HCT116 (cell line): ENCODE measurements at regions not wholly inside any gene's neighbourhood (a gene's known extent, or its start where the extent isn't known, plus 50 kb on each side); places are given as distances from the start of the nearest gene placed in this dataset.

Experiments used
- ATAC-seq: fragments of 200-7000 bp; cut with Tn5 transposase; 2 replicates; pipeline ENCODE4 v1.9.1; 2020; ENCODE audit warnings: mild to moderate bottlenecking, moderate library complexity
- BruUV-seq: library from RNA; stranded (reverse); fragments of 400-500 nt; replicated peaks from 2 replicates; lab custom pipeline; 2021; lab: Mats Ljungman, UMichigan
- CTCF ChIA-PET: fragments of 300-600 bp; sonication (Branson Sonifier 250); formaldehyde crosslinking; loops from one replicate; lab custom pipeline; 2021; ENCODE audit warnings: antibody characterized with exemption; lab: Charles Lee
- POLR2A ChIA-PET: fragments of 300-600, 350-600 bp; sonication (Branson Sonifier 250); formaldehyde crosslinking; loops from one replicate; lab custom pipeline; 2021; ENCODE audit warnings: antibody characterized with exemption; lab: Charles Lee
- RAD21 ChIA-PET, 2 experiments: fragments of 300-600 bp; sonication (Branson Sonifier 250); formaldehyde crosslinking; loops; one replicate each; lab custom pipeline; 2023; ENCODE audit warnings: low total read pairs in 2 of 2; ENCODE audit not compliant: uncharacterized antibody in 2 of 2, unreplicated experiment in 2 of 2, low non-redundant PET in 1 of 2; lab: Charles Lee
- DNase-seq: peaks from one replicate; pipeline ENCODE4 v3.0.0-alpha.2; 2010; ENCODE audit warnings: low read depth, low spot score
- H2AFZ ChIP-seq: fragments of 200-600 bp; shearing (Covaris generic), sonication (generic); 2 replicates; pipeline ENCODE4 v1.6.1; 2017; ENCODE audit warnings: low read depth, mixed run types, mixed read lengths, antibody characterized with exemption, low read length; ENCODE audit not compliant: poor library complexity, severe bottlenecking
- H3K27ac ChIP-seq: 2 replicates; pipeline ENCODE4 v1.5.1; 2012; ENCODE audit warnings: low read depth, low read length
- H3K27me3 ChIP-seq: fragments of 200-600 bp; sonication (generic); 2 replicates; pipeline ENCODE4 v1.6.1; 2016; ENCODE audit warnings: mixed run types, low read length, mixed read lengths; ENCODE audit not compliant: insufficient read depth
- H3K36me3 ChIP-seq, 2 experiments: fragments of 200-500 bp in 1 of 2; fragments of 200-600 bp in 1 of 2; sonication (Bioruptor generic) in 1 of 2; sonication (generic) in 1 of 2; 2 replicates each; pipeline versions ENCODE4 v1.5.1 to v1.6.1; 2014 to 2016; ENCODE audit warnings: low read length in 2 of 2, inconsistent platforms in 1 of 2, mixed read lengths in 1 of 2, mixed run types in 1 of 2; ENCODE audit not compliant: insufficient read depth in 2 of 2, control insufficient read depth in 1 of 2
- H3K4me1 ChIP-seq, 2 experiments: fragments of 200-600 bp in 1 of 2; sonication (generic) in 1 of 2; 2 replicates each; pipeline versions ENCODE4 v1.5.1 to v1.6.1; 2012 to 2017; ENCODE audit warnings: low read length in 2 of 2, inconsistent platforms in 1 of 2, mild to moderate bottlenecking in 1 of 2, mixed read lengths in 1 of 2, mixed run types in 1 of 2, moderate library complexity in 1 of 2; ENCODE audit not compliant: insufficient read depth in 2 of 2, control insufficient read depth in 1 of 2
- H3K4me2 ChIP-seq: fragments of 200-600 bp; sonication (generic); 2 replicates; pipeline ENCODE4 v1.6.1; 2017; ENCODE audit warnings: mixed run types, low read length, mixed read lengths
- H3K4me3 ChIP-seq, 2 experiments: fragments of 200-600 bp in 1 of 2; sonication (generic) in 1 of 2; replicated peaks in 1 of 2; 2 replicates each; pipeline ENCODE4 v1.5.1; 2011 to 2016; ENCODE audit warnings: low read length in 2 of 2, control low read depth in 1 of 2, low read depth in 1 of 2, mild to moderate bottlenecking in 1 of 2, mixed read lengths in 1 of 2, mixed run types in 1 of 2
- H3K79me2 ChIP-seq: fragments of 200-600 bp; sonication (generic); 2 replicates; pipeline ENCODE4 v1.6.1; 2017; ENCODE audit warnings: mild to moderate bottlenecking, mixed run types, low read length, moderate library complexity, mixed read lengths; ENCODE audit not compliant: insufficient read depth
- H3K9ac ChIP-seq: fragments of 200-600 bp; sonication (generic); 2 replicates; pipeline ENCODE4 v1.6.1; 2016; ENCODE audit warnings: low read length, mixed read lengths
- H3K9me2 ChIP-seq: fragments of 200-600 bp; sonication (generic), shearing (Covaris generic); 2 replicates; pipeline ENCODE4 v1.6.1; 2017; ENCODE audit warnings: mixed run types, mild to moderate bottlenecking, moderate library complexity; ENCODE audit not compliant: insufficient read depth
- H3K9me3 ChIP-seq, 2 experiments: fragments of 200-500 bp in 1 of 2; fragments of 200-600 bp in 1 of 2; sonication (Bioruptor generic) in 1 of 2; sonication (generic) in 1 of 2; 2 replicates each; pipeline ENCODE4 v1.6.1; 2014 to 2017; ENCODE audit warnings: low read length in 2 of 2, mixed read lengths in 2 of 2, inconsistent platforms in 1 of 2, low read depth in 1 of 2, mild to moderate bottlenecking in 1 of 2, mixed run types in 1 of 2, moderate library complexity in 1 of 2; ENCODE audit not compliant: control insufficient read depth in 1 of 2, insufficient read depth in 1 of 2
- H4K20me1 ChIP-seq: fragments of 200-600 bp; sonication (generic), shearing (Covaris generic); 2 replicates; pipeline ENCODE4 v1.6.1; 2017; ENCODE audit warnings: mixed run types, mild to moderate bottlenecking, moderate library complexity; ENCODE audit not compliant: insufficient read depth
- ELF1 ChIP-seq: IDR thresholded peaks from 2 replicates; pipeline ENCODE4 v1.6.1; 2012; ENCODE audit warnings: low read depth, borderline replicate concordance
- JUND ChIP-seq: IDR thresholded peaks from 2 replicates; pipeline ENCODE4 v1.6.1; 2012
- POLR2A ChIP-seq: IDR thresholded peaks from 2 replicates; pipeline ENCODE4 v1.7.0; 2011; ENCODE audit warnings: borderline replicate concordance; ENCODE audit not compliant: insufficient read depth, insufficient read length; ENCODE audit errors: extremely low read depth
- SP1 ChIP-seq: IDR thresholded peaks from 2 replicates; pipeline ENCODE4 v1.6.1; 2012; ENCODE audit warnings: low read depth
- intact Hi-C: fragments of 100-400 bp; cut with micrococcal nuclease; formaldehyde crosslinking; loops from 2 replicates; pipeline ENCODE4 v1.10.0; 2022

GRCh38 chr2:198312596-198313483 is 508.4 kb downstream of the PLCL1 start:
- DNase-seq = no peak
- Histone ChIP-seq H3K9ac (no peak overlapping the region), H4K20me1 (no peaks in the 10 kb centered on the region), H2AFZ (no peak overlapping the region), H3K9me3 (no peaks in the 10 kb centered on the region), H3K27me3 (peaks cover 22% of the 10 kb centered on the region; the same call in 1 of the 2 replicates), H3K79me2 (no peaks in the 10 kb centered on the region), H3K9me2 (no peaks in the 10 kb centered on the region), H3K4me3 (no peak overlapping the region), H3K27ac (no peak overlapping the region), H3K4me2 (no peak overlapping the region), H3K36me3 (no peaks in the 10 kb centered on the region), H3K4me1 (no peaks in the 10 kb centered on the region)
- no peak for ATAC-seq
- ChIA-PET RAD21 (no interaction called here), POLR2A (interaction anchor here (1.0 kb wide), 1 partner anchor 1159 kb away, joined by 3 read pairs; no protein-coding TSS in a partner anchor), CTCF (interaction anchor here (1.3 to 3.9 kb wide), 4 partner anchors 13 to 1289 kb away, joined by 3 to 39 read pairs (median 6); no protein-coding TSS in a partner anchor)
- no peak for TF ChIP-seq JUND
- TF ChIP-seq ELF1 = no peak
- TF ChIP-seq SP1 = no peak
- no TSS peak for BruUV-seq
- intact Hi-C loops = loop anchor here (5.0 to 10.0 kb wide), 4 partner anchors 344 to 1632 kb away; no protein-coding TSS in a partner anchor

- Histone ChIP-seq H3K36me3 (no peaks in the 10 kb centered on the region), H3K79me2 (no peaks in the 10 kb centered on the region), H2AFZ (no peak overlapping the region), H3K27ac (no peak overlapping the region), H3K4me3 (no peak overlapping the region), H3K9me2 (no peaks in the 10 kb centered on the region), H3K9me3 (no peaks in the 10 kb centered on the region), H4K20me1 (no peaks in the 10 kb centered on the region), H3K9ac (no peak overlapping the region), H3K4me1 (no peaks in the 10 kb centered on the region), H3K27me3 (peaks cover 22% of the 10 kb centered on the region; the same call in 1 of the 2 replicates), H3K4me2 (no peak overlapping the region)
- ChIA-PET CTCF (interaction anchor here (0.8 to 1.9 kb wide), 2 partner anchors 1178 to 1286 kb away, joined by 3 to 5 read pairs; no protein-coding TSS in a partner anchor), RAD21 (no interaction called here), POLR2A (no interaction called here)
- intact Hi-C loops = loop anchor here (5.0 to 10.0 kb wide), 4 partner anchors 346 to 1634 kb away; no protein-coding TSS in a partner anchor
- BruUV-seq = no TSS peak
- no peak for TF ChIP-seq POLR2A
- no peak for ATAC-seq
- DNase-seq = no peak
These were observed 506.6 kb downstream of the PLCL1 start for GRCh38 chr2:198311020-198311419.
